ENCODE measurements at regions not wholly inside any gene's neighbourhood (a gene's known extent, or its start where the extent isn't known, plus 50 kb on each side); places are given as distances from the start of the nearest gene placed in this dataset.

DNA sequence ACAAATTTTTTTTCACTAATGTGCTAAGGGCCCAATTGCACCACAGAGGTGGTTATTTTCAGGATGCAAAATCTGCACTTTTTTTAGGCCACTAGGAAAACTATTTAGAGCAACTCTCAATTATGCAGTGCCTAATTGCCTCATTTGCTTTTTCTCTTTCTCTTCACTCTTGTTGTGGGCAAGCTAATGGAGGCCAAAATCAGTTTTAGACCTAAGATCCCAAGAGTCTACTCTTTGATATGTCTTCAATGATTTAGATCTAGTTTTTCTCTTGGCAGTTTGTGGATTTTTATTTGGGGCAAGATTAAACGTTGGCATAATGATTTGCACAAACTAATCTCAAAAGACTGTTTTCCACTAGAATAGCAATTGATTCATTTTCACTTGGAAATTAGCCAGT, 1996.9 kb downstream of the LRRC4C start:
- no peak overlapping the region for H3K27ac Mint-ChIP-seq
- peaks cover 5% of the 10 kb centered on the region for H3K4me1 Mint-ChIP-seq
- no peaks in the 10 kb centered on the region for H3K27me3 Mint-ChIP-seq (ENCODE audit: low read depth, poor library complexity)
- TF ChIP-seq, protein P1, sequence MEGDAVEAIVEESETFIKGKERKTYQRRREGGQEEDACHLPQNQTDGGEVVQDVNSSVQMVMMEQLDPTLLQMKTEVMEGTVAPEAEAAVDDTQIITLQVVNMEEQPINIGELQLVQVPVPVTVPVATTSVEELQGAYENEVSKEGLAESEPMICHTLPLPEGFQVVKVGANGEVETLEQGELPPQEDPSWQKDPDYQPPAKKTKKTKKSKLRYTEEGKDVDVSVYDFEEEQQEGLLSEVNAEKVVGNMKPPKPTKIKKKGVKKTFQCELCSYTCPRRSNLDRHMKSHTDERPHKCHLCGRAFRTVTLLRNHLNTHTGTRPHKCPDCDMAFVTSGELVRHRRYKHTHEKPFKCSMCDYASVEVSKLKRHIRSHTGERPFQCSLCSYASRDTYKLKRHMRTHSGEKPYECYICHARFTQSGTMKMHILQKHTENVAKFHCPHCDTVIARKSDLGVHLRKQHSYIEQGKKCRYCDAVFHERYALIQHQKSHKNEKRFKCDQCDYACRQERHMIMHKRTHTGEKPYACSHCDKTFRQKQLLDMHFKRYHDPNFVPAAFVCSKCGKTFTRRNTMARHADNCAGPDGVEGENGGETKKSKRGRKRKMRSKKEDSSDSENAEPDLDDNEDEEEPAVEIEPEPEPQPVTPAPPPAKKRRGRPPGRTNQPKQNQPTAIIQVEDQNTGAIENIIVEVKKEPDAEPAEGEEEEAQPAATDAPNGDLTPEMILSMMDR (IDR thresholded peaks at IDR 0.05) = no peak
- H3K36me3 Mint-ChIP-seq (ENCODE audit: low read depth) = no peaks in the 10 kb centered on the region
- no peak overlapping the region for H3K4me3 Mint-ChIP-seq
- no peaks in the 10 kb centered on the region for H3K9me3 Mint-ChIP-seq
- DNase-seq = no peak

DNA sequence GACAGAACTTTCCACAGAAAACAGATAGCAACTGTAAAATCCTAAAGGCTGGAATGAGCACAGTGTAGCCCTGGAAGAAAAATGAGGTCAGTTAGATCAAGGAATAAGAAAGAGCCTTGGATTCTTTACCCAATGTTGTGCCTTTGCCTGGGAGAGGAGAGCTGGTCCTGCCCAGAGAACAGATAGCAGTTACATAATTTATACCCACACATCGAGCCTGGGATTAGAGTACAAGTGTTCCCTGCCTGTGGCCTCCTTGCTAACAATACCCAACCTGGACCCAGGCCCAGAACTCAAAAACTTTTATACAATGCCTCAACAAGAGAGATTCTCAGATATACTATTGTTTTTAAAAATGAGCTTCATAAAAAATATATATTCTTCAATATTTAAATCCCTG, 1998.4 kb downstream of the LRRC4C start:
- H3K27me3 Mint-ChIP-seq (ENCODE audit: low read depth, poor library complexity) = no peaks in the 10 kb centered on the region
- peaks cover 5% of the 10 kb centered on the region for H3K4me1 Mint-ChIP-seq
- TF ChIP-seq, protein P1 (IDR thresholded peaks at IDR 0.05) = no peak
- H3K4me3 Mint-ChIP-seq = no peak overlapping the region
- no peaks in the 10 kb centered on the region for H3K36me3 Mint-ChIP-seq (ENCODE audit: low read depth)
- no peak overlapping the region for H3K27ac Mint-ChIP-seq
- H3K9me3 Mint-ChIP-seq = no peaks in the 10 kb centered on the region
- DNase-seq = no peak

- Mint-ChIP-seq H3K27ac (no peak overlapping the region), H3K4me1 (peaks cover 5% of the 10 kb centered on the region), H3K36me3 (ENCODE audit: low read depth) (no peaks in the 10 kb centered on the region), H3K9me3 (no peaks in the 10 kb centered on the region), H3K4me3 (no peak overlapping the region), H3K27me3 (ENCODE audit: low read depth, poor library complexity) (no peaks in the 10 kb centered on the region)
- no peak for DNase-seq
- TF ChIP-seq, protein P1 (IDR thresholded peaks at IDR 0.05) = no peak
These were observed 1999.8 kb downstream of the LRRC4C start for GRCh38 chr11:39459606-39460005.

- Mint-ChIP-seq H3K4me1 (peaks cover 5% of the 10 kb centered on the region), H3K27me3 (ENCODE audit: low read depth, poor library complexity) (no peaks in the 10 kb centered on the region), H3K27ac (no peak overlapping the region), H3K36me3 (ENCODE audit: low read depth) (no peaks in the 10 kb centered on the region), H3K4me3 (no peak overlapping the region), H3K9me3 (no peaks in the 10 kb centered on the region)
- no peak for DNase-seq
- TF ChIP-seq, protein P1 (IDR thresholded peaks at IDR 0.05) = no peak
These were observed 2001.0 kb downstream of the LRRC4C start for GRCh38 chr11:39458481-39458880.

GRCh38 chr11:39443424-39444022, 2015.9 kb downstream of the LRRC4C start:
- no peak for DNase-seq
- peaks cover under 1% of the 10 kb centered on the region for H3K27me3 Mint-ChIP-seq (ENCODE audit: low read depth, poor library complexity)
- H3K9me3 Mint-ChIP-seq = peaks cover 9% of the 10 kb centered on the region
- TF ChIP-seq, protein P1 (IDR thresholded peaks at IDR 0.05) = no peak
- no peak overlapping the region for H3K27ac Mint-ChIP-seq
- H3K4me1 Mint-ChIP-seq = no peaks in the 10 kb centered on the region
- H3K4me3 Mint-ChIP-seq = no peak overlapping the region
- no peaks in the 10 kb centered on the region for H3K36me3 Mint-ChIP-seq (ENCODE audit: low read depth)

DNA sequence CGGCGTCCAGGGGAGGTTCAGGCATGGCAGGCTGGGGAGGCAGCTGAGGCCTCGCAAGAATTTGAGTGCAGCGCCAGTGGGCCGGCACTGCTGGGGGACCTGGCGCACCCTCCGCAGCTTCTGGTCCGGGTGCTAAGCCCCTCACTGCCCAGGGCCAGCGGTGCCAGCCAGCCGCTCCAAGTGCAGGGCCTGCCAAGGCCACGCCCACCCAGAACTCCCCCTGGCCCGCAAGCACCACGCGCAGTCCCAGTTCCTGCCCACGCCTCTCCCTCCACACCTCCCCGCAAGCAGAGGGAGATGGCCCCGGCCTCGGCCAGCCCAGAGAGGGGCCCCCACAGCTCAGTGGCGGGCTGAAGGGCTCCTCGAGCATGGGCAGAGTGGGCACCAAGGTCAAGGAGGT, 2017.3 kb downstream of the LRRC4C start:
- H3K27me3 Mint-ChIP-seq (ENCODE audit: low read depth, poor library complexity) = peaks cover 4% of the 10 kb centered on the region
- no peak for DNase-seq
- no peaks in the 10 kb centered on the region for H3K36me3 Mint-ChIP-seq (ENCODE audit: low read depth)
- peaks cover 9% of the 10 kb centered on the region for H3K9me3 Mint-ChIP-seq
- H3K4me3 Mint-ChIP-seq = no peak overlapping the region
- TF ChIP-seq, protein P1 (IDR thresholded peaks at IDR 0.05) = no peak
- H3K27ac Mint-ChIP-seq = no peak overlapping the region
- no peaks in the 10 kb centered on the region for H3K4me1 Mint-ChIP-seq
